NCI-H2107 treated with DMSO at 0.1 percent for 48 hours (cell line): ENCODE measurements at regions not wholly inside any gene's neighbourhood (a gene's known extent, or its start where the extent isn't known, plus 50 kb on each side); places are given as distances from the start of the nearest gene placed in this dataset.

ENCODE experiments used
- DNase-seq: peaks from one replicate; lab custom pipeline; 2025; ENCODE audit not compliant: unreplicated experiment; lab: John Stamatoyannopoulos, UW

- peak; percentile 77 for DNase-seq
These were observed 162.6 kb upstream of the AKR1E2 start for GRCh38 chr10:4663162-4663992.

- DNase-seq, result no peak
These were observed 163.3 kb upstream of the AKR1E2 start for GRCh38 chr10:4662576-4663161.

GRCh38 chr10:4661511-4662255 is 164.3 kb upstream of the AKR1E2 start:
- DNase-seq, result no peak

GRCh38 chr10:4658777-4659176 is 167.2 kb upstream of the AKR1E2 start:
- no peak for DNase-seq

GRCh38 chr10:4656576-4657194 is 169.3 kb upstream of the AKR1E2 start:
- peak; percentile 12 for DNase-seq

GRCh38 chr10:4655879-4656278 is 170.1 kb upstream of the AKR1E2 start:
- DNase-seq, result no peak

GRCh38 chr10:4655406-4655805 is 170.6 kb upstream of the AKR1E2 start:
- DNase-seq, result no peak

- DNase-seq, result no peak
These were observed 171.5 kb upstream of the AKR1E2 start for GRCh38 chr10:4654496-4654895.

GRCh38 chr10:4653160-4653559 is 172.8 kb upstream of the AKR1E2 start:
- DNase-seq, result no peak

- no peak for DNase-seq
These were observed 173.6 kb upstream of the AKR1E2 start for GRCh38 chr10:4652111-4653010.

- DNase-seq, result peak; percentile 12
These were observed 174.5 kb upstream of the AKR1E2 start for GRCh38 chr10:4651404-4652037.

GRCh38 chr10:4650582-4650981 is 175.4 kb upstream of the AKR1E2 start:
- no peak for DNase-seq

- peak; percentile 61 for DNase-seq
These were observed 176.0 kb upstream of the AKR1E2 start for GRCh38 chr10:4649886-4650508.

- DNase-seq, result no peak
These were observed 176.5 kb upstream of the AKR1E2 start for GRCh38 chr10:4649471-4649870.

- no peak for DNase-seq
These were observed 177.0 kb upstream of the AKR1E2 start for GRCh38 chr10:4648999-4649398.

- DNase-seq, result no peak
These were observed 178.8 kb upstream of the AKR1E2 start for GRCh38 chr10:4647109-4647785.

- DNase-seq, result no peak
These were observed 179.5 kb upstream of the AKR1E2 start for GRCh38 chr10:4646547-4646946.

GRCh38 chr10:4645836-4646235 is 180.2 kb upstream of the AKR1E2 start:
- DNase-seq, result no peak

- DNase-seq, result no peak
These were observed 182.5 kb upstream of the AKR1E2 start for GRCh38 chr10:4643471-4643870.
